ENCODE measurements at regions not wholly inside any gene's neighbourhood (a gene's known extent, or its start where the extent isn't known, plus 50 kb on each side); places are given as distances from the start of the nearest gene placed in this dataset.

GRCh38 chr5:165780901-165781300, 2275.5 kb downstream of the MAT2B start:
- TF ChIP-seq POLR2A (IDR thresholded peaks at IDR 0.05) = no peak
- TF ChIP-seq, protein P1, sequence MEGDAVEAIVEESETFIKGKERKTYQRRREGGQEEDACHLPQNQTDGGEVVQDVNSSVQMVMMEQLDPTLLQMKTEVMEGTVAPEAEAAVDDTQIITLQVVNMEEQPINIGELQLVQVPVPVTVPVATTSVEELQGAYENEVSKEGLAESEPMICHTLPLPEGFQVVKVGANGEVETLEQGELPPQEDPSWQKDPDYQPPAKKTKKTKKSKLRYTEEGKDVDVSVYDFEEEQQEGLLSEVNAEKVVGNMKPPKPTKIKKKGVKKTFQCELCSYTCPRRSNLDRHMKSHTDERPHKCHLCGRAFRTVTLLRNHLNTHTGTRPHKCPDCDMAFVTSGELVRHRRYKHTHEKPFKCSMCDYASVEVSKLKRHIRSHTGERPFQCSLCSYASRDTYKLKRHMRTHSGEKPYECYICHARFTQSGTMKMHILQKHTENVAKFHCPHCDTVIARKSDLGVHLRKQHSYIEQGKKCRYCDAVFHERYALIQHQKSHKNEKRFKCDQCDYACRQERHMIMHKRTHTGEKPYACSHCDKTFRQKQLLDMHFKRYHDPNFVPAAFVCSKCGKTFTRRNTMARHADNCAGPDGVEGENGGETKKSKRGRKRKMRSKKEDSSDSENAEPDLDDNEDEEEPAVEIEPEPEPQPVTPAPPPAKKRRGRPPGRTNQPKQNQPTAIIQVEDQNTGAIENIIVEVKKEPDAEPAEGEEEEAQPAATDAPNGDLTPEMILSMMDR (IDR thresholded peaks at IDR 0.05) = no peak
